Heart left ventricle (tissue), 16 donors: ENCODE measurements at regions not wholly inside any gene's neighbourhood (a gene's known extent, or its start where the extent isn't known, plus 50 kb on each side); places are given as distances from the start of the nearest gene placed in this dataset.

Experiments used
- ATAC-seq, 4 donors: fragments of 200-7000 bp; cut with Tn5 transposase; one replicate each; pipeline ENCODE4 v1.9.1; 2020 to 2022; ENCODE audit warnings: moderate library complexity in 4 of 4, mild to moderate bottlenecking in 3 of 4, moderate number of reproducible peaks in 1 of 4
- DNase-seq, 5 donors: peaks; one replicate each; pipeline ENCODE4 v3.0.0-alpha.2; 2020
- H3K27ac ChIP-seq, 12 donors: fragments of 200-600 bp; sonication (generic) in 4 of 12; one replicate each; pipeline versions ENCODE4 v1.5.0 to v1.8.0; 2016 to 2022; ENCODE audit warnings: mild to moderate bottlenecking in 2 of 12
- H3K27me3 ChIP-seq, 9 donors: fragments of 200-600 bp; sonication (generic) in 2 of 9; one replicate each; pipeline versions ENCODE4 v1.5.1 to v1.8.0; 2016 to 2022; ENCODE audit warnings: mild to moderate bottlenecking in 3 of 9
- H3K36me3 ChIP-seq, 9 donors: fragments of 200-600 bp; sonication (generic) in 2 of 9; one replicate each; pipeline versions ENCODE4 v1.5.0 to v1.8.0; 2018 to 2022; ENCODE audit warnings: mild to moderate bottlenecking in 2 of 9
- H3K4me1 ChIP-seq, 12 donors: fragments of 200-600 bp; sonication (generic) in 4 of 12; one replicate each; pipeline versions ENCODE4 v1.5.0 to v1.8.0; 2016 to 2022; ENCODE audit warnings: mild to moderate bottlenecking in 3 of 12
- H3K4me3 ChIP-seq, 12 donors: fragments of 200-600 bp; sonication (generic) in 4 of 12; one replicate each; pipeline versions ENCODE4 v1.5.0 to v1.8.0; 2017 to 2022; ENCODE audit warnings: mild to moderate bottlenecking in 9 of 12, moderate library complexity in 4 of 12
- H3K9me3 ChIP-seq, 12 donors: fragments of 200-600 bp; sonication (generic) in 4 of 12; one replicate each; pipeline versions ENCODE4 v1.5.0 to v1.8.0; 2016 to 2022; ENCODE audit warnings: mild to moderate bottlenecking in 1 of 12
- CTCF ChIP-seq, 12 donors: fragments of 200-600 bp; sonication (generic) in 4 of 12; IDR thresholded peaks; one replicate each; pipeline versions ENCODE4 v1.5.0 to v1.8.0; 2018 to 2022; ENCODE audit warnings: antibody characterized with exemption in 12 of 12, mild to moderate bottlenecking in 5 of 12
- POLR2A ChIP-seq, 2 donors: fragments of 450-650 bp; IDR thresholded peaks; one replicate each; pipeline ENCODE4 v1.6.1; 2017; ENCODE audit warnings: antibody characterized with exemption in 2 of 2, mild to moderate bottlenecking in 2 of 2, moderate library complexity in 2 of 2
- WGBS, 4 donors: extraction: QIAGEN DNeasy Blood & Tissue Kit in 2 of 4; methylation state at CpG; one replicate each; pipeline versions ENCODE4 v1.1.5 to v1.1.7; 2013 to 2018; 5-methylcytosine and 5-hydroxymethylcytosine counted together
- intact Hi-C, 10 donors: fragments of 100-400 bp; cut with DNase I; formaldehyde crosslinking; loops; one replicate each; pipeline versions ENCODE4 v1.11.1 to v1.14.2; 2022
- donor health status: ischemic (EF 13 %, LVEDD 7.1; RV severe dilation, severe dysfunction).
- donor health status: healthy with polysubstance abuse.
- donor health status: DM: no; HTN: yes; CAD: no.
- donor health status: DM: no; HTN: no; CAD: no.
- donor health status: ischemic (EF 25% LVEDD 6.9; RV normal size, moderate dysfunction).
- donor health status: ischemic (EF 25% LVEDD 5.7; RV mildly dilated, moderate dysfunction).
- donor health status: healthy.
- donor health status: DM: yes; HTN: yes; CAD: no.
- donor health status: ischemic (EF 35%, LVEDD 5.7; RV mildly dilated, moderate dysfunction).
- donor health status: nonischemic (EF 11% LVEDD 7.7; RV severe dilation, severe dysfunction).
- donor health status: DM: yes; HTN: yes; CAD: no.
- donor health status: PGD.
- donor health status: ischemic (EF 29% LVEDD 5.4; RV normal size, mild dysfunction).
- donor health status: nonischemic (EF 23%, LVEDD 6.1; RV moderate dilation, normal function).

GRCh38 chr15:87720235-87720634, 536.3 kb downstream of the NTRK3 start:
- no peak for TF ChIP-seq CTCF (IDR thresholded peaks at IDR 0.05)
- no peak for TF ChIP-seq POLR2A (IDR thresholded peaks at IDR 0.05)
- Histone ChIP-seq H3K27me3 (no peaks in the 10 kb centered on the region), H3K4me1 (peaks cover 0 to 5% (median 0%) of the 10 kb centered on the region in 12 donors), H3K4me3 (no peak overlapping the region), H3K27ac (no peak overlapping the region), H3K9me3 (no peaks in the 10 kb centered on the region), H3K36me3 (no peaks in the 10 kb centered on the region)
- ATAC-seq (no peak), DNase-seq (no peak)
- intact Hi-C loops, result no loop called here
- WGBS, 4 donors, result 62 to 68% (median 64%) methylated on average over 3 of the region's 3 CpGs

GRCh38 chr15:87716422-87716821, 540.1 kb downstream of the NTRK3 start:
- ATAC-seq (no peak), DNase-seq (no peak)
- peaks cover 0 to 20% (median 0%) of the 10 kb centered on the region in 12 donors for H3K4me1 ChIP-seq
- TF ChIP-seq POLR2A (IDR thresholded peaks at IDR 0.05), result no peak
- no peak for TF ChIP-seq CTCF (IDR thresholded peaks at IDR 0.05)
- H3K27ac ChIP-seq, result no peak overlapping the region
- no peak overlapping the region for H3K4me3 ChIP-seq
- intact Hi-C loops, result no loop called here
- no peaks in the 10 kb centered on the region for H3K36me3 ChIP-seq
- no peaks in the 10 kb centered on the region for H3K9me3 ChIP-seq
- no peaks in the 10 kb centered on the region for H3K27me3 ChIP-seq
- 49 to 59% (median 54%) methylated on average over 3 of the region's 3 CpGs for WGBS, 4 donors

- no peak for ATAC-seq
Observed at GRCh38 chr15:87715252-87715651, 541.3 kb downstream of the NTRK3 start.

GRCh38 chr15:87713475-87713879, 543.1 kb downstream of the NTRK3 start:
- Histone ChIP-seq H3K27ac (no peak overlapping the region), H3K9me3 (no peaks in the 10 kb centered on the region), H3K4me3 (no peak overlapping the region), H3K27me3 (no peaks in the 10 kb centered on the region), H3K4me1 (peaks cover 0 to 20% (median 0%) of the 10 kb centered on the region in 12 donors), H3K36me3 (no peaks in the 10 kb centered on the region)
- DNase-seq (no peak), ATAC-seq (peak in 3 of 4 donors; percentile 56 to 82 (median 73))
- WGBS, 4 donors, result 45 to 50% (median 49%) methylated on average over 1 of the region's 1 CpG
- intact Hi-C loops, result no loop called here
- TF ChIP-seq CTCF (IDR thresholded peaks at IDR 0.05), result no peak
- no peak for TF ChIP-seq POLR2A (IDR thresholded peaks at IDR 0.05)

More at GRCh38 chr15:87715252-87715651, 541.3 kb downstream of the NTRK3 start:
- H3K27me3 ChIP-seq, result no peaks in the 10 kb centered on the region
- no peaks in the 10 kb centered on the region for H3K9me3 ChIP-seq
- intact Hi-C loops, result loop anchor here in 1 of 10 donors (2.0 kb wide), 1 partner anchor 14 kb away; no protein-coding TSS in a partner anchor
- no peak for DNase-seq
- 32 to 54% (median 43%) methylated on average over 1 of the region's 1 CpG for WGBS, 4 donors
- H3K4me1 ChIP-seq, result peaks cover 0 to 20% (median 0%) of the 10 kb centered on the region in 12 donors
- H3K27ac ChIP-seq, result no peak overlapping the region
- TF ChIP-seq CTCF (IDR thresholded peaks at IDR 0.05) (no peak), POLR2A (IDR thresholded peaks at IDR 0.05) (no peak)
- no peaks in the 10 kb centered on the region for H3K36me3 ChIP-seq
- H3K4me3 ChIP-seq, result no peak overlapping the region
